Ascending aorta (tissue), 2 donors: ENCODE measurements at regions not wholly inside any gene's neighbourhood (a gene's known extent, or its start where the extent isn't known, plus 50 kb on each side); places are given as distances from the start of the nearest gene placed in this dataset.
A peak's percentile ranks its signal among the peaks of the same experiment; 100 is the strongest.

Source experiments
- DNase-seq, 2 donors: peaks; one replicate each; pipeline ENCODE4 v3.0.0-alpha.2; 2019; ENCODE audit warnings: low spot score in 2 of 2
- H3K27ac ChIP-seq, 2 donors: fragments of 200-600 bp; sonication (generic); one replicate each; pipeline ENCODE4 v1.5.1; 2016 to 2017; ENCODE audit warnings: mild to moderate bottlenecking in 1 of 2
- H3K27me3 ChIP-seq: fragments of 200-600 bp; sonication (generic); one replicate; pipeline ENCODE4 v1.5.1; 2017
- H3K36me3 ChIP-seq, 2 donors: fragments of 200-600 bp; sonication (generic); one replicate each; pipeline ENCODE4 v1.5.1; 2016
- H3K4me1 ChIP-seq, 2 donors: fragments of 200-600 bp; sonication (generic); one replicate each; pipeline ENCODE4 v1.5.1; 2016 to 2017; ENCODE audit warnings: mild to moderate bottlenecking in 1 of 2
- H3K4me3 ChIP-seq, 2 donors: fragments of 200-600 bp; sonication (generic); one replicate each; pipeline ENCODE4 v1.5.1; 2016 to 2017; ENCODE audit warnings: mild to moderate bottlenecking in 1 of 2
- H3K9me3 ChIP-seq, 2 donors: fragments of 200-600 bp; sonication (generic); one replicate each; pipeline ENCODE4 v1.5.1; 2016
- intact Hi-C: fragments of 100-400 bp; cut with DNase I; formaldehyde crosslinking; loops from one replicate; pipeline ENCODE4 v1.15.1; 2023
- TF ChIP-seq, protein P1 (sequence below), 3 experiments: fragments of 200-600 bp in 2 of 3; fragments of 450-650 bp in 1 of 3; sonication (generic) in 2 of 3; IDR thresholded peaks; one replicate each; pipeline ENCODE4 v1.5.1; 2016 to 2019; ENCODE audit warnings: antibody characterized with exemption in 3 of 3, mild to moderate bottlenecking in 1 of 3, moderate library complexity in 1 of 3

DNA sequence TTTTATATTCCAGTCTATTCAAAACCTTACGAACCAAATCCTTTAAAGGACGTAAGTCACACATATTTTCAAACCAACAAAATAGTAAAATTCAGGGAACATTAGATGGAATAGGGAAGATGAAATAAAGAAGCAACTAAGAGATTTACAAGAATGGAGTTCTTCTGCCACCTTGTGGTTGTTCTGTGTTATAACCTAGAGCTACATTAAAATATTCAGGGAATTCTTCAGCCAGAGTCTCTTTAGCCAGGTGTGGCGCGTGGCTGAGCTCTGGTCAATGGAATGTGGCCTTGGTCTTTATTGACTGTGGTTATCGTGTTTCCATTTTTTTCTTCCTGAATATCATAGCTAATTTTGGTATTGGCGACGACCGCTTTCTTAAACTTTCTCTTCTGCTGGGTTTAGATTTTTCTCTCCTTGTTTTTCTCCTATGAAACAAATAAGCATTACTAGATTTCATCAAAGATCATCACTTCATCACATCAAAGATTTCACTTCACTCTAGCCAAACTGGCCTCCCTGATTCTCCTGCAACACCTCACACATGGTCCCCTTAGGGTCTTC is 221.3 kb downstream of the MRPL39 start:
- Histone ChIP-seq H3K27me3 (no peaks in the 10 kb centered on the region), H3K27ac (no peak overlapping the region), H3K4me3 (no peak overlapping the region), H3K4me1 (no peaks in the 10 kb centered on the region), H3K36me3 (no peaks in the 10 kb centered on the region), H3K9me3 (no peaks in the 10 kb centered on the region)
- DNase-seq = no peak
- intact Hi-C loops = loop anchor here (10.0 kb wide), 1 partner anchor 1531 kb away; no protein-coding TSS in a partner anchor
- TF ChIP-seq, protein P1, sequence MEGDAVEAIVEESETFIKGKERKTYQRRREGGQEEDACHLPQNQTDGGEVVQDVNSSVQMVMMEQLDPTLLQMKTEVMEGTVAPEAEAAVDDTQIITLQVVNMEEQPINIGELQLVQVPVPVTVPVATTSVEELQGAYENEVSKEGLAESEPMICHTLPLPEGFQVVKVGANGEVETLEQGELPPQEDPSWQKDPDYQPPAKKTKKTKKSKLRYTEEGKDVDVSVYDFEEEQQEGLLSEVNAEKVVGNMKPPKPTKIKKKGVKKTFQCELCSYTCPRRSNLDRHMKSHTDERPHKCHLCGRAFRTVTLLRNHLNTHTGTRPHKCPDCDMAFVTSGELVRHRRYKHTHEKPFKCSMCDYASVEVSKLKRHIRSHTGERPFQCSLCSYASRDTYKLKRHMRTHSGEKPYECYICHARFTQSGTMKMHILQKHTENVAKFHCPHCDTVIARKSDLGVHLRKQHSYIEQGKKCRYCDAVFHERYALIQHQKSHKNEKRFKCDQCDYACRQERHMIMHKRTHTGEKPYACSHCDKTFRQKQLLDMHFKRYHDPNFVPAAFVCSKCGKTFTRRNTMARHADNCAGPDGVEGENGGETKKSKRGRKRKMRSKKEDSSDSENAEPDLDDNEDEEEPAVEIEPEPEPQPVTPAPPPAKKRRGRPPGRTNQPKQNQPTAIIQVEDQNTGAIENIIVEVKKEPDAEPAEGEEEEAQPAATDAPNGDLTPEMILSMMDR (IDR thresholded peaks at IDR 0.05) = peak; percentile 8 to 84 (median 82)

- no peaks in the 10 kb centered on the region for H3K9me3 ChIP-seq
- H3K4me1 ChIP-seq = no peaks in the 10 kb centered on the region
- DNase-seq = no peak
- no peaks in the 10 kb centered on the region for H3K36me3 ChIP-seq
- no peaks in the 10 kb centered on the region for H3K27me3 ChIP-seq
- intact Hi-C loops = loop anchor here (10.0 kb wide), 1 partner anchor 1531 kb away; no protein-coding TSS in a partner anchor
- H3K27ac ChIP-seq = no peak overlapping the region
- TF ChIP-seq, protein P1 (IDR thresholded peaks at IDR 0.05) = no peak
- H3K4me3 ChIP-seq = no peak overlapping the region
Measured at GRCh38 chr21:25385341-25385740, 221.9 kb downstream of the MRPL39 start.

DNA sequence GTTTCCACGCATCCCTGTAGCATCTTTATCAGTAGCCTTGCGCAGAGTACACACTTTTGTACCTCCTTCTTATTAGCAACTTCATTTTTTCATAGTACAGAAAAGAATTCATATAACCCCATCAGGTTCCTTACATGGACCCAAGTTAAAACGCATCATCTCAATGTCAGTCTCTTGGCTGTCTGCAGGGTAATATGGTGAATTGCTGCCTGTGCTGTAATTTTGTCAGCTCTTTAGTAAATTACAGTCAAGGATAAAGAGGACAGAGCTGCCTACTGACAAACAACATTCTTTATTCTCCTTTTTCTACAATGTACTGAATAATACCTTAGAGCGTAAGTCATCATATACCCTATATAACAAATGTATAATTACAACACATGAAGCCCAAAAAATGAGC is 222.5 kb downstream of the MRPL39 start:
- DNase-seq = no peak
- no peak overlapping the region for H3K4me3 ChIP-seq
- no peaks in the 10 kb centered on the region for H3K9me3 ChIP-seq
- no peaks in the 10 kb centered on the region for H3K4me1 ChIP-seq
- H3K27me3 ChIP-seq = no peaks in the 10 kb centered on the region
- H3K36me3 ChIP-seq = no peaks in the 10 kb centered on the region
- TF ChIP-seq, protein P1 (IDR thresholded peaks at IDR 0.05) = no peak
- H3K27ac ChIP-seq = no peak overlapping the region
- intact Hi-C loops = loop anchor here (10.0 kb wide), 1 partner anchor 1530 kb away; no protein-coding TSS in a partner anchor

- H3K27ac ChIP-seq = no peak overlapping the region
- H3K36me3 ChIP-seq = no peaks in the 10 kb centered on the region
- H3K9me3 ChIP-seq = peaks cover 0 to under 1% of the 10 kb centered on the region in 2 donors
- intact Hi-C loops = loop anchor here (10.0 kb wide), 1 partner anchor 1529 kb away; no protein-coding TSS in a partner anchor
- H3K27me3 ChIP-seq = no peaks in the 10 kb centered on the region
- no peak for DNase-seq
- TF ChIP-seq, protein P1 (IDR thresholded peaks at IDR 0.05) = no peak
- H3K4me1 ChIP-seq = no peaks in the 10 kb centered on the region
- no peak overlapping the region for H3K4me3 ChIP-seq
Measured at GRCh38 chr21:25383545-25383944, 223.7 kb downstream of the MRPL39 start.

GRCh38 chr21:25381936-25382452 is 225.3 kb downstream of the MRPL39 start:
- DNase-seq = no peak
- intact Hi-C loops = loop anchor here (10.0 kb wide), 1 partner anchor 1527 kb away; no protein-coding TSS in a partner anchor
- H3K9me3 ChIP-seq = peaks cover 0 to 6% of the 10 kb centered on the region in 2 donors
- no peaks in the 10 kb centered on the region for H3K27me3 ChIP-seq
- no peak overlapping the region for H3K27ac ChIP-seq
- no peaks in the 10 kb centered on the region for H3K4me1 ChIP-seq
- no peak overlapping the region for H3K4me3 ChIP-seq
- TF ChIP-seq, protein P1 (IDR thresholded peaks at IDR 0.05) = no peak
- H3K36me3 ChIP-seq = no peaks in the 10 kb centered on the region
